ENCODE measurements at regions not wholly inside any gene's neighbourhood (a gene's known extent, or its start where the extent isn't known, plus 50 kb on each side); places are given as distances from the start of the nearest gene placed in this dataset.

- no peak for TF ChIP-seq GABPA (IDR thresholded peaks at IDR 0.05; ENCODE audit: low read depth)
- TF ChIP-seq REST (IDR thresholded peaks at IDR 0.05; ENCODE audit: low read depth, low read length) = no peak
- no peak for TF ChIP-seq JUND (IDR thresholded peaks at IDR 0.05)
- TF ChIP-seq, protein P1, sequence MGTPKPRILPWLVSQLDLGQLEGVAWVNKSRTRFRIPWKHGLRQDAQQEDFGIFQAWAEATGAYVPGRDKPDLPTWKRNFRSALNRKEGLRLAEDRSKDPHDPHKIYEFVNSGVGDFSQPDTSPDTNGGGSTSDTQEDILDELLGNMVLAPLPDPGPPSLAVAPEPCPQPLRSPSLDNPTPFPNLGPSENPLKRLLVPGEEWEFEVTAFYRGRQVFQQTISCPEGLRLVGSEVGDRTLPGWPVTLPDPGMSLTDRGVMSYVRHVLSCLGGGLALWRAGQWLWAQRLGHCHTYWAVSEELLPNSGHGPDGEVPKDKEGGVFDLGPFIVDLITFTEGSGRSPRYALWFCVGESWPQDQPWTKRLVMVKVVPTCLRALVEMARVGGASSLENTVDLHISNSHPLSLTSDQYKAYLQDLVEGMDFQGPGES (IDR thresholded peaks at IDR 0.05; ENCODE audit: low read depth, low read length) = no peak
- TF ChIP-seq RFX5 (IDR thresholded peaks at IDR 0.05; ENCODE audit: low read length) = no peak
These were observed 341.2 kb downstream of the CD83 start (continued) for GRCh38 chr6:14458669-14459266.

- no peak overlapping the region for H2AFZ ChIP-seq (ENCODE audit: low read depth)
- TF ChIP-seq FOXJ3 (CRISPR knock-in tag; IDR thresholded peaks at IDR 0.05) = no peak
- no peak for TF ChIP-seq GABPA (IDR thresholded peaks at IDR 0.05; ENCODE audit: low read depth)
- H3K9me2 ChIP-seq = no peaks in the 10 kb centered on the region
- CTCF ChIA-PET = no interaction called here
- H3K9me3 ChIP-seq = no peaks in the 10 kb centered on the region
- no peaks in the 10 kb centered on the region for H3K79me2 ChIP-seq (ENCODE audit: insufficient read depth)
- no peak for DNase-seq
- no peaks in the 10 kb centered on the region for H3K27me3 ChIP-seq (ENCODE audit: insufficient read depth)
- no peaks in the 10 kb centered on the region for H3F3A ChIP-seq (replicated peaks; ENCODE audit: insufficient read depth)
- POLR2A ChIA-PET = no interaction called here
- no peak overlapping the region for H3K4me2 ChIP-seq
- H3K9ac ChIP-seq = no peak overlapping the region
- H4K20me1 ChIP-seq (ENCODE audit: insufficient read depth) = no peaks in the 10 kb centered on the region
- H3K36me3 ChIP-seq (replicated peaks in 1 of 2; ENCODE audit: control insufficient read depth in 1 of 2, insufficient read depth in 2 of 2, low read length in 1 of 2) = no peaks in the 10 kb centered on the region
- H3K4me1 ChIP-seq (ENCODE audit: control insufficient read depth in 1 of 2, insufficient read depth in 2 of 2, low read depth in 1 of 2, low read length in 1 of 2) = no peaks in the 10 kb centered on the region
- H3K27ac ChIP-seq (ENCODE audit: low read depth in 2 of 2, low read length in 1 of 2) = no peak overlapping the region
- H3K4me3 ChIP-seq (ENCODE audit: low read depth in 2 of 2, low read length in 1 of 2) = no peak overlapping the region
These were observed 341.7 kb downstream of the CD83 start for GRCh38 chr6:14459315-14459714.

- Histone ChIP-seq H3K9ac (no peak overlapping the region), H3K4me3 (ENCODE audit: low read depth in 2 of 2, low read length in 1 of 2) (no peak overlapping the region), H4K20me1 (ENCODE audit: insufficient read depth) (no peaks in the 10 kb centered on the region), H3K9me2 (no peaks in the 10 kb centered on the region), H3K4me2 (no peak overlapping the region), H3K79me2 (ENCODE audit: insufficient read depth) (no peaks in the 10 kb centered on the region), H2AFZ (ENCODE audit: low read depth) (no peak overlapping the region), H3K36me3 (replicated peaks in 1 of 2; ENCODE audit: control insufficient read depth in 1 of 2, insufficient read depth in 2 of 2, low read length in 1 of 2) (no peaks in the 10 kb centered on the region), H3K27me3 (ENCODE audit: insufficient read depth) (no peaks in the 10 kb centered on the region), H3K4me1 (ENCODE audit: control insufficient read depth in 1 of 2, insufficient read depth in 2 of 2, low read depth in 1 of 2, low read length in 1 of 2) (no peaks in the 10 kb centered on the region), H3K9me3 (no peaks in the 10 kb centered on the region), H3K27ac (ENCODE audit: low read depth in 2 of 2, low read length in 1 of 2) (no peak overlapping the region), H3F3A (replicated peaks; ENCODE audit: insufficient read depth) (no peaks in the 10 kb centered on the region)
- POLR2A ChIA-PET = no interaction called here
- no peak for TF ChIP-seq MXI1 (IDR thresholded peaks at IDR 0.05; ENCODE audit: low read depth, low read length)
- DNase-seq = no peak
- CTCF ChIA-PET = no interaction called here
These were observed 343.0 kb downstream of the CD83 start for GRCh38 chr6:14460556-14460955.

Data from SK-N-SH (cell line).